OCI-LY3 (cell line): ENCODE measurements at regions not wholly inside any gene's neighbourhood (a gene's known extent, or its start where the extent isn't known, plus 50 kb on each side); places are given as distances from the start of the nearest gene placed in this dataset.

Experiments used
- CTCF ChIP-seq: fragments of 200-600, 300-600 bp; sonication (generic); IDR thresholded peaks from 2 replicates; pipeline ENCODE4 v1.5.1; 2014; ENCODE audit warnings: antibody characterized with exemption, low read length, low read depth
- EZH2phosphoT487 ChIP-seq: fragments of 200-600 bp; shearing (Covaris generic); IDR thresholded peaks from 2 replicates; pipeline ENCODE4 v1.6.1; 2018; ENCODE audit warnings: antibody characterized with exemption, mixed run types, low read depth

- TF ChIP-seq CTCF (no peak), EZH2phosphoT487 (no peak)
Measured at GRCh38 chr5:98530224-98530623, 243.2 kb upstream of the RGMB start.
